Stimulated activated CD4-positive, alpha-beta T cell treated with anti-CD3 and anti-CD28 coated beads, Interleukin-4, amount 100 ng/mL, for 4 hours (primary cell): ENCODE measurements at regions not wholly inside any gene's neighbourhood (a gene's known extent, or its start where the extent isn't known, plus 50 kb on each side); places are given as distances from the start of the nearest gene placed in this dataset.
A peak's percentile ranks its signal among the peaks of the same experiment; 100 is the strongest.
"Not testable (repeated sequence)": the region's sequence is repeated elsewhere in the genome, so short reads cannot be mapped to it uniquely, and the experiment has no call there.

Source experiments
- DNase-seq, 2 experiments: peaks; one replicate each; pipeline ENCODE4 v3.0.0-alpha.2; 2020

GRCh38 chr15:84421513-84422181 lies 179.2 kb upstream of the ZSCAN2 start:
- not testable (repeated sequence) for DNase-seq

- DNase-seq, result not testable (repeated sequence)
Measured at GRCh38 chr15:84425327-84425726, 175.5 kb upstream of the ZSCAN2 start.

- DNase-seq, result not testable (repeated sequence)
Measured at GRCh38 chr15:84473305-84473877, 127.4 kb upstream of the ZSCAN2 start.

- not testable (repeated sequence) for DNase-seq
Measured at GRCh38 chr15:84476364-84477033, 124.3 kb upstream of the ZSCAN2 start.

GRCh38 chr15:84477550-84477949 lies 123.3 kb upstream of the ZSCAN2 start:
- not testable (repeated sequence) for DNase-seq

GRCh38 chr15:84480174-84480681 lies 120.6 kb upstream of the ZSCAN2 start:
- not testable (repeated sequence) for DNase-seq

GRCh38 chr15:84483859-84484258 lies 117.0 kb upstream of the ZSCAN2 start:
- not testable (repeated sequence) for DNase-seq

- DNase-seq, result peak; percentile 37 to 64
Measured at GRCh38 chr15:84500165-84500889, 100.5 kb upstream of the ZSCAN2 start.

GRCh38 chr15:84503101-84503500 lies 97.7 kb upstream of the ZSCAN2 start:
- not testable (repeated sequence) for DNase-seq

GRCh38 chr15:84505552-84505951 lies 95.3 kb upstream of the ZSCAN2 start:
- DNase-seq, result not testable (repeated sequence)

- not testable (repeated sequence) for DNase-seq
Measured at GRCh38 chr15:84512324-84512723, 88.5 kb upstream of the ZSCAN2 start.

- DNase-seq, result peak in 1 of 2 experiments; percentile 0
Measured at GRCh38 chr15:84516773-84517172, 84.0 kb upstream of the ZSCAN2 start.

GRCh38 chr15:84525491-84526344 lies 75.1 kb upstream of the ZSCAN2 start:
- peak in 1 of 2 experiments; percentile 19 for DNase-seq

GRCh38 chr15:84530751-84531150 lies 70.1 kb upstream of the ZSCAN2 start:
- not testable (repeated sequence) for DNase-seq

GRCh38 chr15:84531223-84531622 lies 69.6 kb upstream of the ZSCAN2 start:
- DNase-seq, result not testable (repeated sequence)

- not testable (repeated sequence) for DNase-seq
Measured at GRCh38 chr15:84531709-84532367, 69.0 kb upstream of the ZSCAN2 start.

- DNase-seq, result not testable (repeated sequence)
Measured at GRCh38 chr15:84533705-84534104, 67.1 kb upstream of the ZSCAN2 start.

- DNase-seq, result not testable (repeated sequence)
Measured at GRCh38 chr15:84534561-84535235, 66.1 kb upstream of the ZSCAN2 start.

GRCh38 chr15:84536181-84536580 lies 64.6 kb upstream of the ZSCAN2 start:
- DNase-seq, result not testable (repeated sequence)

GRCh38 chr15:84544586-84544985 lies 56.2 kb upstream of the ZSCAN2 start:
- not testable (repeated sequence) for DNase-seq

GRCh38 chr15:84547150-84547549 lies 53.7 kb upstream of the ZSCAN2 start:
- DNase-seq, result not testable (repeated sequence)
